Tibial nerve (tissue), 4 donors: ENCODE measurements at regions not wholly inside any gene's neighbourhood (a gene's known extent, or its start where the extent isn't known, plus 50 kb on each side); places are given as distances from the start of the nearest gene placed in this dataset.

Experiments
- EP300 ChIP-seq, 2 donors: sonication (generic); formaldehyde crosslinking; IDR thresholded peaks; one replicate each; pipeline ENCODE4 v1.6.1; 2017; ENCODE audit warnings: antibody characterized with exemption in 2 of 2, mild to moderate bottlenecking in 1 of 2
- POLR2A ChIP-seq, 2 donors: fragments of 450-650 bp; IDR thresholded peaks; one replicate each; pipeline ENCODE4 v1.6.1; 2017; ENCODE audit warnings: antibody characterized with exemption in 2 of 2, mild to moderate bottlenecking in 2 of 2, moderate library complexity in 2 of 2
- TF ChIP-seq, protein P1 (sequence below), 5 experiments: fragments of 200-600 bp in 3 of 5; fragments of 450-650 bp in 2 of 5; sonication (generic) in 3 of 5; IDR thresholded peaks; one replicate each; pipeline ENCODE4 v1.5.1; 2016 to 2019; ENCODE audit warnings: antibody characterized with exemption in 5 of 5, mild to moderate bottlenecking in 3 of 5, moderate library complexity in 2 of 5

DNA sequence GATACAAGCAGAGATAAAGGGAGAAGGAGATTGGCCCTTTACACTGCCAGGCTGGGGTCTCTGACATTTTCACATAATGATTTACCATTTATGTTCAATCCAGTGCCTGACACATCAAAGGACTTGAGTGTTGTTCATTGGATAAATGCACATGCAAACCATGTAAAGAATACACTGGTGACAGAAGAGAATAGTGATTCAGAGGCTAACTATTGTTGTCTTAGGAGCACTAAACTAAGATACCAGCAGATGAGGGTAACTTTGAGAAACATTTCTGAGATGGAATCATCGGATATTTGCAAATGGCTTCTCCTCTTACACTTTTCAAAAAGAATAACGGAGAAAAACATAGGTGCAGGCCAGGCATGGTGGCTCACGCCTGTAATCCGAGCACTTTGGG is 67.3 kb upstream of the HHIP start:
- TF ChIP-seq, protein P1, sequence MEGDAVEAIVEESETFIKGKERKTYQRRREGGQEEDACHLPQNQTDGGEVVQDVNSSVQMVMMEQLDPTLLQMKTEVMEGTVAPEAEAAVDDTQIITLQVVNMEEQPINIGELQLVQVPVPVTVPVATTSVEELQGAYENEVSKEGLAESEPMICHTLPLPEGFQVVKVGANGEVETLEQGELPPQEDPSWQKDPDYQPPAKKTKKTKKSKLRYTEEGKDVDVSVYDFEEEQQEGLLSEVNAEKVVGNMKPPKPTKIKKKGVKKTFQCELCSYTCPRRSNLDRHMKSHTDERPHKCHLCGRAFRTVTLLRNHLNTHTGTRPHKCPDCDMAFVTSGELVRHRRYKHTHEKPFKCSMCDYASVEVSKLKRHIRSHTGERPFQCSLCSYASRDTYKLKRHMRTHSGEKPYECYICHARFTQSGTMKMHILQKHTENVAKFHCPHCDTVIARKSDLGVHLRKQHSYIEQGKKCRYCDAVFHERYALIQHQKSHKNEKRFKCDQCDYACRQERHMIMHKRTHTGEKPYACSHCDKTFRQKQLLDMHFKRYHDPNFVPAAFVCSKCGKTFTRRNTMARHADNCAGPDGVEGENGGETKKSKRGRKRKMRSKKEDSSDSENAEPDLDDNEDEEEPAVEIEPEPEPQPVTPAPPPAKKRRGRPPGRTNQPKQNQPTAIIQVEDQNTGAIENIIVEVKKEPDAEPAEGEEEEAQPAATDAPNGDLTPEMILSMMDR (IDR thresholded peaks at IDR 0.05), result no peak
- no peak for TF ChIP-seq POLR2A (IDR thresholded peaks at IDR 0.05)
- no peak for TF ChIP-seq EP300 (IDR thresholded peaks at IDR 0.05)
